GM21576 (cell line): ENCODE measurements at regions not wholly inside any gene's neighbourhood (a gene's known extent, or its start where the extent isn't known, plus 50 kb on each side); places are given as distances from the start of the nearest gene placed in this dataset.

Experiments
- ATAC-seq: cut with Tn5 transposase; IDR thresholded peaks from one replicate; pipeline ENCODE4 v1.9.1; 2021; ENCODE audit warnings: mild to moderate bottlenecking, moderate library complexity; ENCODE audit not compliant: unreplicated experiment

GRCh38 chr6:138004430-138005287 is 102.6 kb downstream of the PERP start:
- no peak for ATAC-seq

DNA sequence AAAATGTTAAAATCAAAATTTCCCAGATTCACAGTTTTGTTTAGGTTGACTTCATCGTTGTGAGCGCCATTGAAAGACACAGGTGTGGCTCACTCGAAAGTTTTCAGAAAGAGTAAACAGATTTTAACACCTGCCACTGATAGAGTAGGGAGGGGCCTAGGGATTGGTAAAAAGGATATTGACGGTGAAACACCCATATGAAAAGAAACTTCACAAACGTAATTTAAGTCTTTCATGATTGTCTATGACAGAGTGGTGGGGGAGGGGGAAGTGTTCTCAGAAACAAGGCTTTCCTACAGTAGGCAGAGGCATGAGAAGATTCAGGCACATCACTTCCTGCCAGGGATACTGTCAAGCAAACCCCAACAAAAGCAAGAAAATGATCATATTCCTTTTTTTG is 101.4 kb downstream of the PERP start:
- ATAC-seq: no peak

DNA sequence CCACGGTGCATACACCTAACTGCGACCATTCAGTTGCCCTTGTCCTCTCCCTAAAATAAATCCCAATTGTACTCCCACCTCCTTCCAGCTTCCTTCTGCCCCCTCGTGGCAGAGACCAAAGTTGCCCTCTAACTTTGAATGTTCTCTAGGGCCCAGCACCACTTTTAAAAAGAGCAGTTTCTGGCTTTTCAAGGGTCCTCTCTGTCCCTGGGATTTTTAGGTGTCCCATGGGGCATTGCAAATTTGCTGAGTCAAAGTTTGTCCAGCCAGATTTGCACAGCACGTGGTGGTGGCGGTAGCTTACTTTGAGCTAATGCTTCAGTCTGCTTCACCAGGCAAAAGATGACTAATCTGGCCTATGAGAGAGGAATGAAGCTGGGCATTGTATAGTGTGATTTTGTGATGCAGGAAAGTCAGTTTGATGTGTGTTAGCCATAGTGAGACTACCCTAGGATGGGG is 100.2 kb downstream of the PERP start:
- no peak for ATAC-seq

GRCh38 chr6:138008791-138009190 is 98.4 kb downstream of the PERP start:
- no peak for ATAC-seq

- ATAC-seq: no peak
These were observed 95.8 kb downstream of the PERP start for GRCh38 chr6:138011413-138011812.

GRCh38 chr6:138012682-138013081 is 94.5 kb downstream of the PERP start:
- no peak for ATAC-seq

DNA sequence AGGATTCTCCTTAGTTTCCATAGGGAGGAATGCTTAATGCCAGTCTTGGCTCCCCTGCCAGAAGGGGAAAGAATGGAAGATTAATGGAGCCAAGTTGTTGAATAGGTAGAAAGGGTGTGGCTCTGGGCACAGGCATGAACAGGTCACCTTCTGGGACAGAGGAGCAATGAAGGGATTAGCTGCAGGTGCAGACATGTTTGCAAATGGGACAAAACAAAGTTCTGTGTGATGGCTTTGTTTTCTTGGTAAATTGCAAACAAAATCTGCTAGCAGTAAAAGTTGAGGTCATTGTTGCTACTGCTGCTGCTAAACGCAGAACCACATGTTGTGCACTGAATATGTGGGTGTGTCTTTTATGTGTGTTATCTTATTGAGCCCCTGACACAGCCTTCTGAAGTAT is 93.3 kb downstream of the PERP start:
- ATAC-seq: no peak

- ATAC-seq: no peak
These were observed 90.0 kb downstream of the PERP start for GRCh38 chr6:138017166-138017757.

DNA sequence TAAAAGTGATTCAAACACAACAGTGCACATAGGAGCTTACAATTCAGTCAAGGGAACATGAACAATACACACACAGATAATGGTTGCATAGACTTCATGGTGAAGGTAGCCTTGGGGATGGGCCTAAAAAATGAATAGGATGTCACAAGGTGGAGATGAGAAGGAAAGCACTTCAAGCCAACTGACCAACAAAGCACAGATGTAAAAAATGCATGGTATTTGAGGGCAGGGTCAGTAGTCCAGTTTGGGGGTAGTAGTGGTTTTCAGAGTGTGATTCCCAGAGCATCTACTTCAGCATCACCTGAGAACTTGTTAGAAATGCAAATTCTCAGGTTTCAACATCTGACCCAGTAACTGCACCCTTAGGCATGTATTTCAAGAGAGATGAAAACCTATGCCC is 88.9 kb downstream of the PERP start:
- ATAC-seq: no peak

DNA sequence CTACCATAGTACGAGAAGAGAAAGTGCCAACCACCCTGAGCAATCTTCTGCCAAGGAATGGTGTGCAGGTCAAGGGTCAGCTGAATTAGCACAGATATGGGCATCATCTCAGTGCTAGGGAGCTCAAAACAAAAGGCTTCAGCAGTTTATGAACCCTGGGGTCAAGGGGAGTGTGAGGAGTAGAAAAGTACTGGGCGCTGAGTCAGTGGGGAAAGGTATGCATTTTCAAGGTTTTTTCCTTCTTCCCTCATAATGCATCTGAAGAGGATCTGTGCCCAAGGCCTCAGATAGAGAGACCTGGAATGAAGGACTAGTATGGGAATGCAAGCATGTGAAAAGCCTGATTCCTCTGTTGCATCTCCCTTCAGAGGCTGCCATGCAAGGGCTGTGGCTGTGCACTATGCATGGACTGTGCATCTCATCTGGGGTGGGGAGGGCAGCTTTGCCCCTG is 81.7 kb downstream of the PERP start:
- no peak for ATAC-seq

- no peak for ATAC-seq
These were observed 80.9 kb downstream of the PERP start for GRCh38 chr6:138026342-138026741.

GRCh38 chr6:138028893-138029292 is 78.3 kb downstream of the PERP start:
- ATAC-seq: no peak

GRCh38 chr6:138030872-138031271 is 76.3 kb downstream of the PERP start:
- no peak for ATAC-seq

GRCh38 chr6:138031417-138031816 is 75.8 kb downstream of the PERP start:
- ATAC-seq: no peak

GRCh38 chr6:138031850-138032249 is 75.4 kb downstream of the PERP start:
- ATAC-seq: no peak

- ATAC-seq: no peak
These were observed 74.6 kb downstream of the PERP start for GRCh38 chr6:138032571-138032970.

GRCh38 chr6:138034229-138034628 is 73.0 kb downstream of the PERP start:
- ATAC-seq: no peak

GRCh38 chr6:138035070-138035469 is 72.1 kb downstream of the PERP start:
- no peak for ATAC-seq

- ATAC-seq: no peak
These were observed 71.1 kb downstream of the PERP start for GRCh38 chr6:138036111-138036510.

GRCh38 chr6:138037009-138037504 is 70.2 kb downstream of the PERP start:
- no peak for ATAC-seq

DNA sequence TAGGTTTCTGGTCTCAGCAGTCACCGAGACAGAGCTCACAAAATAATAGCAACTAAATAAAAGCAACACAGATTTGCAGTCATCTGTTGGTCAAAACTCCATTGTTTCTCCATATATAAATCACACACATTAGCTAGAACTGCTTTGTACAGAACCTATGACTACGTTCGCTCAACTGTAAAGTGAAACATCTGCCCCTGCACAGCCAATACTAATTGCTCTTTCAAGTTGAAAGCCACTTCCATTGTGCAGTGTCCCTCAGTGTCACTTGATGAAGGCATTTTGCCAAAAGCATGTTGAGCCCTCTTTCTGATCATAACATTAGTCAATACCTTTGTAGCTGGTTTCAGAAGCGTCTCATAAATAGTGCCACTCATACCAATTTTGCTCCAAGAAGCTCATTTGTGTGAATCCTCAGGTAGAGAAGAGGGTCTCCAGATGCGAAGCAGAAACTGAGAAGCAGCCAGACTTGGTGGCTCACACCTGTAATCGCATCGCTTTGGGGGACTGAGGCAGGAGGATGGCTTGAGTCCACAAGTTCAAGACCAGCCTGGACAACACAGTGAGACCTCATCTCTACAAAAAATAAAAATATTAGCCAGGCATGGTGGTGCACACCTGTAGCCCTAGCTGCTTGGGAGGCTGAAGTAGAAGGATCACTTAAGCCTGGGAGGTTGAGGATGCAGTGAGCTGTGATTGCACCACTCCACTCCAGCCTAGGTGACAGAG is 68.9 kb downstream of the PERP start:
- ATAC-seq: no peak
